IMR-90 (cell line): ENCODE measurements at regions not wholly inside any gene's neighbourhood (a gene's known extent, or its start where the extent isn't known, plus 50 kb on each side); places are given as distances from the start of the nearest gene placed in this dataset.

Experiments used
- BHLHE40 ChIP-seq: fragments of 150-350 bp; IDR thresholded peaks from 2 replicates; pipeline ENCODE4 v1.6.1; 2016; ENCODE audit warnings: mild to moderate bottlenecking, low read depth, low read length
- CEBPB ChIP-seq: IDR thresholded peaks from 2 replicates; pipeline ENCODE4 v1.6.1; 2012; ENCODE audit warnings: low read depth, low read length, improper control_type of control experiment
- CHD1 ChIP-seq: IDR thresholded peaks from 2 replicates; pipeline ENCODE4 v1.6.1; 2012; ENCODE audit warnings: low read depth, low read length, improper control_type of control experiment
- CTCF ChIP-seq: conservative IDR thresholded peaks from 2 replicates; pipeline ENCODE4 v1.5.1; 2012; ENCODE audit warnings: mild to moderate bottlenecking, low read depth, low read length, improper control_type of control experiment
- ELK1 ChIP-seq: fragments of 150-350 bp; IDR thresholded peaks from 2 replicates; pipeline ENCODE4 v1.6.1; 2016; ENCODE audit warnings: low read depth, mild to moderate bottlenecking, low read length, moderate library complexity, borderline replicate concordance
- MAFK ChIP-seq: IDR thresholded peaks from 2 replicates; pipeline ENCODE4 v1.6.1; 2012; ENCODE audit warnings: low read depth, low read length, improper control_type of control experiment
- MAZ ChIP-seq: IDR thresholded peaks from 2 replicates; pipeline ENCODE4 v1.6.1; 2012; ENCODE audit warnings: low read depth, mild to moderate bottlenecking, low read length, improper control_type of control experiment, moderate library complexity, borderline replicate concordance
- MXI1 ChIP-seq: IDR thresholded peaks from 2 replicates; pipeline ENCODE4 v1.6.1; 2012; ENCODE audit warnings: low read depth, mild to moderate bottlenecking, low read length, moderate library complexity, borderline replicate concordance
- NFE2L2 ChIP-seq: fragments of 150-350 bp; IDR thresholded peaks from 2 replicates; pipeline ENCODE4 v1.6.1; 2016; ENCODE audit warnings: low read depth, mild to moderate bottlenecking, low read length
- POLR2A ChIP-seq: IDR thresholded peaks from 2 replicates; pipeline ENCODE4 v1.6.1; 2012; ENCODE audit warnings: mild to moderate bottlenecking, low read depth, low read length
- RAD21 ChIP-seq: IDR thresholded peaks from 2 replicates; pipeline ENCODE4 v1.6.1; 2012; ENCODE audit warnings: low read length, improper control_type of control experiment
- RCOR1 ChIP-seq: IDR thresholded peaks from 2 replicates; pipeline ENCODE4 v1.6.1; 2012; ENCODE audit warnings: mild to moderate bottlenecking, low read length, improper control_type of control experiment; ENCODE audit not compliant: insufficient replicate concordance
- USF2 ChIP-seq: fragments of 150-350 bp; IDR thresholded peaks from 2 replicates; pipeline ENCODE4 v1.6.1; 2017; ENCODE audit warnings: mild to moderate bottlenecking, antibody characterized with exemption, low read length, low read depth

GRCh38 chr14:84998216-84998615 is 531.7 kb upstream of the FLRT2 start:
- no peak for TF ChIP-seq MAFK
- TF ChIP-seq CTCF, result no peak
- no peak for TF ChIP-seq RAD21
- no peak for TF ChIP-seq POLR2A
- no peak for TF ChIP-seq CEBPB
- TF ChIP-seq CHD1, result no peak
- TF ChIP-seq MAZ, result no peak
- no peak for TF ChIP-seq MXI1
- no peak for TF ChIP-seq BHLHE40
- no peak for TF ChIP-seq USF2
- TF ChIP-seq ELK1, result no peak
- no peak for TF ChIP-seq RCOR1
- no peak for TF ChIP-seq NFE2L2
